ENCODE measurements at regions not wholly inside any gene's neighbourhood (a gene's known extent, or its start where the extent isn't known, plus 50 kb on each side); places are given as distances from the start of the nearest gene placed in this dataset.

DNA sequence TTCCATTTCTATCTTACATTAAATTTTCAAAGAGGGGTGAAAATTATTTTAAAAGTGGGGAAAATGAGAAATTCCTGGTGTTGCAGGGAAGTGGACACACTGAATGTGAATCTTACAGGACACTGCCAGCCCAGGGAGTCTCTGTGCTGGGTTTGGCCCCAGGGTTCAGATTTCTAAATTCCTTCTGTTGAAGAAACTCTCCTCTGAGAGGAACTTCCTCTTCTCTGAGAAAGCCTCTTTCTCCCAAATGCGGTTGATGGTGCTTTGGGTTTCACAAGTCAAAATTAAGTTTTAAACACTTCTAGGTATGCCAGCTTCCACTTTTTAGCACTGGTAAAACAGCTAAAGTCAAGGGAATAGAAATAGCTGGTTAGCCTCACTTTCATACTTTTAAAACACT, 317.9 kb upstream of the ITGA1 start:
- H3K4me1 ChIP-seq (replicated peaks): no peaks in the 10 kb centered on the region
- H3K36me3 ChIP-seq: no peaks in the 10 kb centered on the region
- TF ChIP-seq POLR2AphosphoS5 (IDR thresholded peaks at IDR 0.05) (no peak), POLR2A (IDR thresholded peaks at IDR 0.05) (no peak)
- TF ChIP-seq, protein P1, sequence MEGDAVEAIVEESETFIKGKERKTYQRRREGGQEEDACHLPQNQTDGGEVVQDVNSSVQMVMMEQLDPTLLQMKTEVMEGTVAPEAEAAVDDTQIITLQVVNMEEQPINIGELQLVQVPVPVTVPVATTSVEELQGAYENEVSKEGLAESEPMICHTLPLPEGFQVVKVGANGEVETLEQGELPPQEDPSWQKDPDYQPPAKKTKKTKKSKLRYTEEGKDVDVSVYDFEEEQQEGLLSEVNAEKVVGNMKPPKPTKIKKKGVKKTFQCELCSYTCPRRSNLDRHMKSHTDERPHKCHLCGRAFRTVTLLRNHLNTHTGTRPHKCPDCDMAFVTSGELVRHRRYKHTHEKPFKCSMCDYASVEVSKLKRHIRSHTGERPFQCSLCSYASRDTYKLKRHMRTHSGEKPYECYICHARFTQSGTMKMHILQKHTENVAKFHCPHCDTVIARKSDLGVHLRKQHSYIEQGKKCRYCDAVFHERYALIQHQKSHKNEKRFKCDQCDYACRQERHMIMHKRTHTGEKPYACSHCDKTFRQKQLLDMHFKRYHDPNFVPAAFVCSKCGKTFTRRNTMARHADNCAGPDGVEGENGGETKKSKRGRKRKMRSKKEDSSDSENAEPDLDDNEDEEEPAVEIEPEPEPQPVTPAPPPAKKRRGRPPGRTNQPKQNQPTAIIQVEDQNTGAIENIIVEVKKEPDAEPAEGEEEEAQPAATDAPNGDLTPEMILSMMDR (IDR thresholded peaks at IDR 0.05): no peak
- no peak overlapping the region for H3K27ac ChIP-seq
- no peak for DNase-seq (ENCODE audit: low spot score)
- WGBS: 65% methylated on average over 1 of the region's 1 CpG
- H3K4me3 ChIP-seq: no peak overlapping the region
- no peaks in the 10 kb centered on the region for H3K27me3 ChIP-seq (replicated peaks; ENCODE audit: insufficient read depth)
- intact Hi-C loops (cut with DNase I): no loop called here
- no peaks in the 10 kb centered on the region for H3K9me3 ChIP-seq

DNA sequence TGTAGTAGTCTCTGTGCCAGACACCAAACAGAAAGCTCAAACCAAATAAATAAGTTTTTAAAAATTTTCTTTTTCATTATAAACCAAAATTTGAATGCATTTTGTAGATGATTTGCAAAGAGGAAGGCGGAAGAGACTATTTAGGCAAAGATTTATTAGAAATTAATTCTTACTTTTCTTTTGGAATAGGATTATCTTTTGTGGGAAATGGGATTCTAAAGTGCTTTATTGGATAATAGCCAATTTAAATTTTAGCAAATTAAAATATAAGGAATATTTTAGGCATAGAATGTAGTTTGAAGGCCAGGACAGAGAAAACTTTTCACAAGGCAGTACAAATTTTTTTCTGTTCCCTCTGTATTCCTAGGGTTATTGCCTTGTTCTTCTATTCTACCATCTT, 311.4 kb upstream of the ITGA1 start:
- WGBS: 84% methylated on average over 1 of the region's 1 CpG
- TF ChIP-seq POLR2AphosphoS5 (IDR thresholded peaks at IDR 0.05) (no peak), POLR2A (IDR thresholded peaks at IDR 0.05) (no peak)
- TF ChIP-seq, protein P1 (IDR thresholded peaks at IDR 0.05): no peak
- no peaks in the 10 kb centered on the region for H3K27me3 ChIP-seq (replicated peaks; ENCODE audit: insufficient read depth)
- H3K4me1 ChIP-seq (replicated peaks): no peaks in the 10 kb centered on the region
- H3K27ac ChIP-seq: no peak overlapping the region
- H3K4me3 ChIP-seq: no peak overlapping the region
- no peak for DNase-seq (ENCODE audit: low spot score)
- intact Hi-C loops (cut with DNase I): no loop called here
- H3K36me3 ChIP-seq: no peaks in the 10 kb centered on the region
- no peaks in the 10 kb centered on the region for H3K9me3 ChIP-seq

DNA sequence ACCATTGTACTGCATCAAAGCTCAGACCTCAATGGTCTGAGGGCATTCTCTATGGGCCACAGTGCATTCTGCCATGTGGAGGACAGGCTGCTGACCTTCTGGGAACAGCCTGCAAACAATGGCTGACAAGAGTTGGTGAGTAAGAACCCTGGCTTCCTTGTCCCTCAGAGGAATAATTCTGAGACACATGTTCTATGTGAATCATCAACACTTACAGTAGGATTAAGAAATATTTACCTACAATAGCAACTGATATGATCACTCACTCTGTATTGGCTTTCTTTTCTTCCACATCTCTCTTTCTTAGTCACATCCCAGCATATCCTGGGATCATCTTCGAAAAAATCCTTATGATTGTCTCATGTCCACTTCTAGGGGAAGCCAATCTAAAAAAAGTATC, 306.5 kb upstream of the ITGA1 start:
- TF ChIP-seq POLR2AphosphoS5 (IDR thresholded peaks at IDR 0.05): no peak
- no peak for TF ChIP-seq POLR2A (IDR thresholded peaks at IDR 0.05)
- TF ChIP-seq, protein P1 (IDR thresholded peaks at IDR 0.05): no peak
- WGBS: 91% methylated on average over 1 of the region's 1 CpG

DNA sequence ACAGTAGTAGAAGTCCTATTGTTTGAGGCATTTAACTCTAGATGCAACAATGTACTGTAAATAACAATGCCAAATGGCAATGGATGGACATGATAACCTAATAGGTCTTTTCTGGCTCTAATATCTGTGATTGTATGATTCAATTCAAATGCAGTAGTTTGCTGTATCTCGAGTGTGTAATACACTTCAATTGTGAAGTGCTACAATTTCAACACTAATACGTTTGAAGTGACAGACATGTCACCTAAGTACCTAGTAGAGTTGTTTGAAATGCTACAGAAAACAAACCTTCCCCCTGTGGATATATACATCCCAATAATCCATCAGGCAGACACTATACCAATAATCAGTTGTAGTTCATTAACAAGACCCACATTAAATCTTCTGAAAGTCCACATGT, 305.9 kb upstream of the ITGA1 start:
- Histone ChIP-seq H3K27me3 (replicated peaks; ENCODE audit: insufficient read depth) (no peaks in the 10 kb centered on the region), H3K4me1 (replicated peaks) (no peaks in the 10 kb centered on the region), H3K9me3 (no peaks in the 10 kb centered on the region), H3K36me3 (no peaks in the 10 kb centered on the region), H3K4me3 (no peak overlapping the region), H3K27ac (no peak overlapping the region)
- intact Hi-C loops (cut with DNase I): no loop called here
- TF ChIP-seq POLR2AphosphoS5 (IDR thresholded peaks at IDR 0.05) (no peak), POLR2A (IDR thresholded peaks at IDR 0.05) (no peak)
- TF ChIP-seq, protein P1 (IDR thresholded peaks at IDR 0.05): no peak
- 86% methylated on average over 2 of the region's 2 CpGs for WGBS
- DNase-seq (ENCODE audit: low spot score): no peak

More for the DNA sequence above, 306.5 kb upstream of the ITGA1 start:
- Histone ChIP-seq H3K9me3 (no peaks in the 10 kb centered on the region), H3K36me3 (no peaks in the 10 kb centered on the region), H3K4me1 (replicated peaks) (no peaks in the 10 kb centered on the region), H3K27ac (no peak overlapping the region), H3K27me3 (replicated peaks; ENCODE audit: insufficient read depth) (no peaks in the 10 kb centered on the region), H3K4me3 (no peak overlapping the region)
- DNase-seq (ENCODE audit: low spot score): no peak
- intact Hi-C loops (cut with DNase I): no loop called here

DNA sequence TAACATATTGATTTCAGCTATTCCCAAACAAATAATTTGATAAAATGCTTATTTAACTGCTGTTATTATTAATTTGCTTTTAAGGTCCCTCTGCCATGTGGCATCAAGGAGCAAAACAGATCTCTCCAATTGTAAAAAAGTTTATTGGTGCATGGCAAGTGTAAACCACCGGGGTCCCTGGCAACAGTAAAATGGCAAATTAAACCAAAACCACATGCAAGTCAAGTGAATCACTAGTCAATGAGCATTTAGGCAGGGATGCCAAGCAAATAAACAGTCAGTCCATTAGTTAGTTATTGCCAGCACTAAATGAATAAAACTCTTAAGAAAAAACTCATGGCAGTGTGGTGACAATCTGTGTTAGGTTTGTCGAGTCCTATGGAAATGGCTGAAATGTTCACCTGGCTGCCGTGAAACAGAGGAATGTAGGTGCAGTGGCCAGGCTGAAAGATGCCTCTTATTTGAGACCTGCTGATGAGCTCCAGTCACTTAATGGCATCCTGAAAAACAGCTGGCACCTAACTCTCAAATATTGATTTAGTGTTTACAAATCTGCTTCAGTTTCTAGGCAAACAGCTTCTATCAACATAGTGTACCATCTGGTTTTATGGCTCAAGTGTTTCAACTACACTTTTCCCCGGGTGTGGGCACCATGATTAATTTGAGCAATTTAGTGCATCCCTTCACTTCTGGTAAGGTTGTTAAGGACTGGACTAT, 296.5 kb upstream of the ITGA1 start:
- no peaks in the 10 kb centered on the region for H3K36me3 ChIP-seq
- TF ChIP-seq POLR2A (IDR thresholded peaks at IDR 0.05): no peak
- no peak for TF ChIP-seq POLR2AphosphoS5 (IDR thresholded peaks at IDR 0.05)
- TF ChIP-seq, protein P1 (IDR thresholded peaks at IDR 0.05): no peak
- no peaks in the 10 kb centered on the region for H3K9me3 ChIP-seq
- intact Hi-C loops (cut with DNase I): no loop called here
- peak; percentile 10 for DNase-seq (ENCODE audit: low spot score)
- H3K4me1 ChIP-seq (replicated peaks): no peaks in the 10 kb centered on the region
- no peak overlapping the region for H3K4me3 ChIP-seq
- H3K27me3 ChIP-seq (replicated peaks; ENCODE audit: insufficient read depth): no peaks in the 10 kb centered on the region
- H3K27ac ChIP-seq: no peak overlapping the region
- 26% methylated on average over 4 of the region's 4 CpGs for WGBS

Measured in prostate gland (tissue), 2 donors.